ENCODE measurements at regions not wholly inside any gene's neighbourhood (a gene's known extent, or its start where the extent isn't known, plus 50 kb on each side); places are given as distances from the start of the nearest gene placed in this dataset.

DNA sequence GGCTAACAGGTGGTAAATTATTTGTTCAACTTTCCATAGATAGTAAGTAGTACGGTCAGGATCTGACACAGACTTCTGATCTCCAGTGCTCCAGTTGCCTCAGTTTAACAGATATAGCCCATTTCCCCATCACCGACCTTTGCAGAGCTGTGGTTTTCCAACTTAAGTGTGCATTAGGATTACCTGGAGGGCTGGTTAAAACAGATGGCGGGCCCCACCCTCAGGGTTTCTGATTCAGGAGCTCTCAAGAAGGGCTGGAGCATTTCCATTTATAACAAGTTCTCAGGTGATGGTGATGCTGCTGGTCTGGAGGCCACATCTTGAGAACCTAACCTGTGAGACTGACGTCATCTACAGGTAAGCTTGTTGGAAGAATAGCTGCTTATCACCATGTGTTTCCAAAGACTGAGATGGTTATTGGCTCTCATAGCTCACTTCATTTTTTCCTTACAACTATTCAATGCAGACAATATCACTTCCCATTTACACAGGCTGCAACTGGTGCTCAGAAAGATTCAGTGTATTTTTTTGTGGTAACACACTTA, 360.1 kb upstream of the CHD6 start:
- ChIA-PET CTCF (no interaction called here), POLR2A (ENCODE audit: low non-redundant PET) (no interaction called here)
- TF ChIP-seq, protein P1, sequence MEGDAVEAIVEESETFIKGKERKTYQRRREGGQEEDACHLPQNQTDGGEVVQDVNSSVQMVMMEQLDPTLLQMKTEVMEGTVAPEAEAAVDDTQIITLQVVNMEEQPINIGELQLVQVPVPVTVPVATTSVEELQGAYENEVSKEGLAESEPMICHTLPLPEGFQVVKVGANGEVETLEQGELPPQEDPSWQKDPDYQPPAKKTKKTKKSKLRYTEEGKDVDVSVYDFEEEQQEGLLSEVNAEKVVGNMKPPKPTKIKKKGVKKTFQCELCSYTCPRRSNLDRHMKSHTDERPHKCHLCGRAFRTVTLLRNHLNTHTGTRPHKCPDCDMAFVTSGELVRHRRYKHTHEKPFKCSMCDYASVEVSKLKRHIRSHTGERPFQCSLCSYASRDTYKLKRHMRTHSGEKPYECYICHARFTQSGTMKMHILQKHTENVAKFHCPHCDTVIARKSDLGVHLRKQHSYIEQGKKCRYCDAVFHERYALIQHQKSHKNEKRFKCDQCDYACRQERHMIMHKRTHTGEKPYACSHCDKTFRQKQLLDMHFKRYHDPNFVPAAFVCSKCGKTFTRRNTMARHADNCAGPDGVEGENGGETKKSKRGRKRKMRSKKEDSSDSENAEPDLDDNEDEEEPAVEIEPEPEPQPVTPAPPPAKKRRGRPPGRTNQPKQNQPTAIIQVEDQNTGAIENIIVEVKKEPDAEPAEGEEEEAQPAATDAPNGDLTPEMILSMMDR (conservative IDR thresholded peaks at IDR 0.05; ENCODE audit: low read depth, low read length) = no peak
- no peak for TF ChIP-seq EZH2 (IDR thresholded peaks at IDR 0.05; ENCODE audit: borderline replicate concordance, low read depth, low read length, poor library complexity, severe bottlenecking)
- H3K4me1 ChIP-seq (ENCODE audit: insufficient read depth, low read length, poor library complexity, severe bottlenecking) = no peaks in the 10 kb centered on the region
- no peak overlapping the region for H3K4me3 ChIP-seq (ENCODE audit: low read depth, low read length, poor library complexity, severe bottlenecking)
- no peak overlapping the region for H3K27ac ChIP-seq (ENCODE audit: low read depth, low read length, poor library complexity, severe bottlenecking)
- intact Hi-C loops (cut with micrococcal nuclease; ENCODE audit: unreplicated experiment) = no loop called here
- H3K9me3 ChIP-seq (ENCODE audit: low read depth, low read length, poor library complexity, severe bottlenecking) = no peaks in the 10 kb centered on the region
- H3K27me3 ChIP-seq (replicated peaks; ENCODE audit: insufficient read depth, low read depth, low read length, poor library complexity) = no peaks in the 10 kb centered on the region
- no TSS peak for BruUV-seq (replicated peaks)
- no peaks in the 10 kb centered on the region for H3K36me3 ChIP-seq (ENCODE audit: insufficient read depth, low read length, poor library complexity, severe bottlenecking)
- DNase-seq (ENCODE audit: low spot score) = no peak

DNA sequence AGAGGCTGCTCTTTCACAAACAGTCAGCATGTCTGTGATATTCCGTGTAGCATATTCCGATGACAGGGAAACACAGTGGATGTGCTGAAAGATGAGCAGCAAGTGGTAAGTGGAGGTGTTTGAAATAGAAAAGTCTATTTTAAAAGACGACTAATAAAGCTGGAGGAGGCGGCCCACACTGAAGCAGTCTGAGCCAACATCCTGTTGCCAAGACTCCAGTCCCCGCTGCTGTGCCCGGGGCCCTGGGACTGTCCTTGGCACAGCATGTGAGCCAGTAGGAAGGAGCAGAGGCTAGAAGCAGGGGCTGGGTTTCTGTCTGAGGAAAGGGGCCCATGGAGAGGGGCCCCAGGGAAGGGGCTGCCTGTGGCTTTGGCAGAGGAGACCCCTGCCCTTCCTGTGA, 351.5 kb upstream of the CHD6 start:
- no TSS peak for BruUV-seq (replicated peaks)
- no peak for TF ChIP-seq EZH2 (IDR thresholded peaks at IDR 0.05; ENCODE audit: borderline replicate concordance, low read depth, low read length, poor library complexity, severe bottlenecking)
- TF ChIP-seq, protein P1 (conservative IDR thresholded peaks at IDR 0.05; ENCODE audit: low read depth, low read length) = no peak
- Histone ChIP-seq H3K4me1 (ENCODE audit: insufficient read depth, low read length, poor library complexity, severe bottlenecking) (no peaks in the 10 kb centered on the region), H3K27ac (ENCODE audit: low read depth, low read length, poor library complexity, severe bottlenecking) (no peak overlapping the region), H3K9me3 (ENCODE audit: low read depth, low read length, poor library complexity, severe bottlenecking) (no peaks in the 10 kb centered on the region), H3K4me3 (ENCODE audit: low read depth, low read length, poor library complexity, severe bottlenecking) (no peak overlapping the region), H3K27me3 (replicated peaks; ENCODE audit: insufficient read depth, low read depth, low read length, poor library complexity) (peaks cover 15% of the 10 kb centered on the region), H3K36me3 (ENCODE audit: insufficient read depth, low read length, poor library complexity, severe bottlenecking) (no peaks in the 10 kb centered on the region)
- intact Hi-C loops (cut with micrococcal nuclease; ENCODE audit: unreplicated experiment) = no loop called here
- ChIA-PET POLR2A (ENCODE audit: low non-redundant PET) (no interaction called here), CTCF (no interaction called here)
- DNase-seq (ENCODE audit: low spot score) = no peak

DNA sequence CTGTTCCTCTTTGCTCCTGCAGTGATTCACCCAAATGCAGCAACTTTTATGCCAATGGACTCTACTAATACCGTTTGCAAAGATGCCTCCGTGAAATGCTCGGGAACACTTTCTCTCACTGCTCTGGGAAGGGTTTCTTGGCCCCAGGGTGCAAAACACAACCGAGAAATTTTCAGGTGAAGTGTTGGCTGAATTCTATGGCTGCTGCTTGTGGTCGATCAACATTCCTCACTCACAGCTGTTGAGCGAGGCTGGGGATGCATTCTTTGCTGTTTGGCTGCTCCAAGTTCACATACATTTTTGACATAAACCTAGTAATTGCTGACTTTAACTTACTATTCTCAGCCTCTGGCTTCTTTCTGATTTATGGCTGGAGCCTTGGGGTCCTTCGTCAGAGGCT, 342.0 kb upstream of the CHD6 start:
- Histone ChIP-seq H3K4me1 (ENCODE audit: insufficient read depth, low read length, poor library complexity, severe bottlenecking) (no peaks in the 10 kb centered on the region), H3K9me3 (ENCODE audit: low read depth, low read length, poor library complexity, severe bottlenecking) (no peaks in the 10 kb centered on the region), H3K27me3 (replicated peaks; ENCODE audit: insufficient read depth, low read depth, low read length, poor library complexity) (peaks cover 7% of the 10 kb centered on the region), H3K4me3 (ENCODE audit: low read depth, low read length, poor library complexity, severe bottlenecking) (no peak overlapping the region), H3K36me3 (ENCODE audit: insufficient read depth, low read length, poor library complexity, severe bottlenecking) (no peaks in the 10 kb centered on the region), H3K27ac (ENCODE audit: low read depth, low read length, poor library complexity, severe bottlenecking) (no peak overlapping the region)
- ChIA-PET POLR2A (ENCODE audit: low non-redundant PET) (no interaction called here), CTCF (no interaction called here)
- intact Hi-C loops (cut with micrococcal nuclease; ENCODE audit: unreplicated experiment) = no loop called here
- TF ChIP-seq, protein P1 (conservative IDR thresholded peaks at IDR 0.05; ENCODE audit: low read depth, low read length) = no peak
- no peak for TF ChIP-seq EZH2 (IDR thresholded peaks at IDR 0.05; ENCODE audit: borderline replicate concordance, low read depth, low read length, poor library complexity, severe bottlenecking)
- DNase-seq (ENCODE audit: low spot score) = no peak
- no TSS peak for BruUV-seq (replicated peaks)
